Fibroblast of the aortic adventitia (primary cell): ENCODE measurements at regions not wholly inside any gene's neighbourhood (a gene's known extent, or its start where the extent isn't known, plus 50 kb on each side); places are given as distances from the start of the nearest gene placed in this dataset.

Source experiments
- DNase-seq: peaks from one replicate; pipeline ENCODE4 v3.0.0-alpha.2; 2010; ENCODE audit warnings: low read depth
- H3K4me3 ChIP-seq: 2 replicates; pipeline ENCODE4 v1.5.1; 2011; ENCODE audit warnings: low read depth, mild to moderate bottlenecking, control low read depth, low read length, moderate library complexity
- CTCF ChIP-seq: IDR thresholded peaks from 2 replicates; pipeline ENCODE4 v1.5.1; 2011; ENCODE audit warnings: mild to moderate bottlenecking, low read length, control low read depth, inconsistent platforms; ENCODE audit not compliant: insufficient read depth

- DNase-seq, result no peak
- H3K4me3 ChIP-seq, result no peak overlapping the region
- TF ChIP-seq CTCF, result no peak
These were observed 59.8 kb upstream of the B3GAT1 start for GRCh38 chr11:134471716-134472455.

GRCh38 chr11:134471087-134471715 lies 59.2 kb upstream of the B3GAT1 start:
- H3K4me3 ChIP-seq, result no peak overlapping the region
- TF ChIP-seq CTCF, result no peak
- no peak for DNase-seq

GRCh38 chr11:134470238-134470637 lies 58.2 kb upstream of the B3GAT1 start:
- DNase-seq, result no peak
- TF ChIP-seq CTCF, result no peak
- H3K4me3 ChIP-seq, result no peak overlapping the region

GRCh38 chr11:134469627-134470026 lies 57.6 kb upstream of the B3GAT1 start:
- H3K4me3 ChIP-seq, result no peak overlapping the region
- no peak for TF ChIP-seq CTCF
- DNase-seq, result no peak

- no peak overlapping the region for H3K4me3 ChIP-seq
- TF ChIP-seq CTCF, result no peak
- DNase-seq, result no peak
These were observed 56.8 kb upstream of the B3GAT1 start for GRCh38 chr11:134468796-134469195.

- no peak for DNase-seq
- no peak overlapping the region for H3K4me3 ChIP-seq
- TF ChIP-seq CTCF, result no peak
These were observed 56.1 kb upstream of the B3GAT1 start for GRCh38 chr11:134468081-134468668.
